GM18498 (cell line): ENCODE measurements at regions not wholly inside any gene's neighbourhood (a gene's known extent, or its start where the extent isn't known, plus 50 kb on each side); places are given as distances from the start of the nearest gene placed in this dataset.

Experiments
- ATAC-seq: cut with Tn5 transposase; IDR thresholded peaks from one replicate; pipeline ENCODE4 v1.9.1; 2021; ENCODE audit warnings: mild to moderate bottlenecking, moderate library complexity; ENCODE audit not compliant: unreplicated experiment

DNA sequence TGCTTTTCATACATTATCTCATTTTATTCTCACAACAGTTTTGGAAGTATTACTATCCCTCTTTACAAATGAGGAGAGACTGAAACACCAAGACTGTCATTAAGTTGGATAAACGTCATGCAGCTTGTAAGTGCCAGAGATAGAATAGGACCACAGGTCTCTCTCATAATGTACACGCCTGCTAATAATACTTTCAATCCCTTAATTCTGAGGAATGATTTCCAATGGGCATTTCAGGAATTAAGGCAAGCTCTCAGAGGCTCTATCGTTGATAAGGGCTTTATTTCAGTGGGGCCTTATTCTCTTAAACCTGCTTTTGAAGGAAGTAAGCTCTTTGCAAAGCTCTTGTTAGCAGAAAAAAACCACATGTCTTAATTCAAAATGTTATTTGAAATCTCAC, 229.1 kb downstream of the NFKBIZ start:
- ATAC-seq: no peak

DNA sequence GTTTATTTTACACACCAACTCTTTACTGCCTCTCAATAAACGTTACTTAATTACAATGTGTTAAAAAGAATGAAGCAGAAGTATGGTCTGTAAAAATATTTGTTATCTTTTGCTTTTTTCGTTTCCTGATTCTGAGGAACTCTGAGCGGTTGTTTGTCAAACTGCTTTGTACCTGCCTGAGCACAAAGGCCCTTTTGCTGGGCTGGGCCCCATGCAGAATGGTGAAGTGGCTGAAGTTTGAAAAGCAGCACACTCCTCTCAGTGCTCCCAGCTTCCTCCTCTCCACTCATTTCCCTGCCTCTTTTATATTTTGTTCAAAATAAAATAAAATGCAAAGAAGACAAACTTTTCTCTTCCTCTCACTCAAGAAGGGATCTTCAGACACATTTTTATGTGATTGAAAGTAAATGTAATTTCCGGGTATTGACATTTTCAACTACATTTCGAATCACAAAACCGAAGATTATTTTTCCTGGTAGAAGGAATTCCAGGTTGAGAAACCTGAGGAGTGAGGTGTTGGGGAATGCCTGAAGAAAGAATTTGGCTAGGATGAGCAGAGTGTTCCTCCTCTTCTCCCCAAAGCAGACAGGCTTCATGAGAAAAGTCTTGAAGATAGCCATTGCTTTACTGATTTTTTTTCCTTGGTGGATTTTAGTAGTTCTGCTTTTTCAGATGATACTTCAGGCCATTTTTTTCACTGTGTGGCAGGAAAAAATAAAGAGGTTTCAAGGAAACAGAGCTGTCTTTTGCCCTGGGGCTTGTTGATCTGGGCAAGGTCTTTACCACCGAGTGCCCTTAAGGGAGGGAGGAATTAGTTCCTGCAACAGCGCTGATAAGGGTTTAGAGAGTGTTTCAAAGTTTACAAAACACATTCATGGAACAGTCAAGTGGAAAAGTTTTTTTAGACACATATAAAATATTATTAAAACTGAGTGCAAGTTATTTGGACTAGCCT, 229.8 kb downstream of the NFKBIZ start:
- ATAC-seq: no peak

DNA sequence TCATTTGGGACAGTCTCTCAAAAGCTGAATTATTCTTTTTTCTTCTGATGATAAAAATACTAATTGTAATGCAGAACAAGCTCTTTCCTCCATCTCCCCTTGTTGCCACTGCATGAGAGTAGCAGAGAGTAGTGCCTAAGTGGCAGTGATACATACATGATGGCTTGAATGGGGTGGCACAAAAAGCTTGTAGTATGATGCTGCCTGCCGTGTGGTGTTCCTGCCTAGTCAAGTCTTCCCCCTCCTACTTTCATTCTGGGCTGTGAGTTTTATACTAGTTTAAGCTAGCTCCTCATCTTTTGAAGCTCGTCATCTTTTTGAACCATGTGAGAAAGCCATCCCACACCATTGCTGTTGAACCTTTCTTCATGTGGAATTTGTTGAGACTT, 230.5 kb downstream of the NFKBIZ start:
- ATAC-seq: no peak

DNA sequence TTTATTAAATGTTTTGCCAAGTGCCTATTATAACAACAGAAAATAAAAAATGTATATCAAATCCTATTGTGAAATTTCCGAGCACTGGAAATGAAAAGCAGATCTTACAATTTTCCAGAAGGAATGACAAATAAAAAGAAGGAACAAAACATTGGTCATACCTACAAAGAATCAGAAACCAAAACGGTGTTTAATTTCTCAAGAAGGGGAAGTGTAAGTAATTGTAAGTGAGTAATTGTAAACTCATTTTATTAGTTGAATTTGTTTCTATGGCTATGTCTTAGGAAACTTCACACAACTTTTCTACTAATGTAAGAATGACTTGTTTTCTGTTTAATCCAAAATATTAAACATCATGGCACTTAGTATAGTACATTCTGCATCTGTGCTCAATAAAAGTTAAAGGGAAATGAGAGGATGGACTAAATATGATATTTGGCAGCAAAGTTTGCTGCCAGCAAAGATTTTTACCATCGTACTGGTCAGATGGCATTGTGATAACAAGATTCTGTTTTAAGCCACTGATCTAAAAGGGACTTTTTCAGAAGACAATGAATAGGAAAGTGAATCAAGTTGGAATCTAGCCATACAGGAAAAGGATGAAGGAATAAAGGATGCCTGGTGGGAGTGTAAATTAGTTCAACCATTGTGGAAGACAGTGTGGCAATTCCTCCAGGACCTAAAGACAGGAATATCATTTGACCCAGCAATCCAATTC, 232.4 kb downstream of the NFKBIZ start:
- no peak for ATAC-seq

DNA sequence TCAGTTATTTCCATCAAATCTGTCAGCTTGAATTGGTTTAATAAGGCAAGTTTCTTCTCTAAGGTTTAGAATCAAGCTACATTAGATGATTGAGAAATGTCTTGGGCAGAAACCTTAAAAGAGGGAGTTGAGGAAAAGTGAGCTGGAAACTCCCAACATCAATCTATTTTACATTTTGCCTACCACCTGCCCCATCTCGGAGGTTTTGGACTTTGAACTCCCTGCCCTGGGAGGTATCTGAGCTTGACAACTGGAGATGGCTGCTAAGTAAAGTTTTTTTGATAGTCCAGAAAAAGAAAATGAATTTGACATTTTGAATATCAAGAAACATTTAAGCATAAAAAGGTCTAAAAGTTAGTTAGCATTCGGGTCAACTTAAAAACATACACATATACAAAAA, 234.2 kb downstream of the NFKBIZ start:
- no peak for ATAC-seq

DNA sequence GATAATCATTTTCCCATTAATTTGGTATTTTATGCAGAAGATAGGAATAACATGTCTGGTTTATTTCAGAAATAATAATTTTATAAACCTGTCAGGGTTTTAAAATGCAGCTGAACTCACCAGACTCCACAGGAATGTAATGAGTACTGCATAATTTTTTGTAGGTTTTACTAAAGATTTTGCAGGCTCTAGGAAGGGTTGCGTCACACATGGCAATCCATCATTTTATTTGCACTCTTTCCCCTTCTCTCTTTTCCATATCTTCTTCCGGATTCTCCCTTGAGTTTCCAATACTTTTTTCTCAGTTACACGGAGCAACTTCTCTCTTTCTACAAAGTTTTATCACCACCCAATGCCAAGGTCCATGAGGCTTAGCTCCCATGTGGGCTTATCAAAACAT, 234.7 kb downstream of the NFKBIZ start:
- no peak for ATAC-seq

DNA sequence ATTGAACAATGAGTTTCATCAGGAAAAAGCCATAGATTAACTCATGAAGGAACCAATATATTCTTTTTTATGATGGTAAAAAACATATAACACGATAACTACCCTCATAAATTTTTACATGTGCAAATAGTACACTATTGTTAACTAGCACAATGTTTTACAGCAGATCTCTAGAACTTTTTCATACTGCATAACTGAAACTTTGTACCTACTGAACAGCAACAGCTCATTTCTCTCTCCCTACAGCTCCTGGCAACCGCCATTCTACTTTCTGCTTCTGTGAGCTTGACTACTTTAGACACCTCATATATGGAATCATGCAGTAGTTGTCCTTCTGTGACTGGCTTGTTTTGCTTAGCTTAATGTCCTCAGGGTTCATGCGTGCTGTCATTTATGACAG, 235.4 kb downstream of the NFKBIZ start:
- ATAC-seq: no peak

DNA sequence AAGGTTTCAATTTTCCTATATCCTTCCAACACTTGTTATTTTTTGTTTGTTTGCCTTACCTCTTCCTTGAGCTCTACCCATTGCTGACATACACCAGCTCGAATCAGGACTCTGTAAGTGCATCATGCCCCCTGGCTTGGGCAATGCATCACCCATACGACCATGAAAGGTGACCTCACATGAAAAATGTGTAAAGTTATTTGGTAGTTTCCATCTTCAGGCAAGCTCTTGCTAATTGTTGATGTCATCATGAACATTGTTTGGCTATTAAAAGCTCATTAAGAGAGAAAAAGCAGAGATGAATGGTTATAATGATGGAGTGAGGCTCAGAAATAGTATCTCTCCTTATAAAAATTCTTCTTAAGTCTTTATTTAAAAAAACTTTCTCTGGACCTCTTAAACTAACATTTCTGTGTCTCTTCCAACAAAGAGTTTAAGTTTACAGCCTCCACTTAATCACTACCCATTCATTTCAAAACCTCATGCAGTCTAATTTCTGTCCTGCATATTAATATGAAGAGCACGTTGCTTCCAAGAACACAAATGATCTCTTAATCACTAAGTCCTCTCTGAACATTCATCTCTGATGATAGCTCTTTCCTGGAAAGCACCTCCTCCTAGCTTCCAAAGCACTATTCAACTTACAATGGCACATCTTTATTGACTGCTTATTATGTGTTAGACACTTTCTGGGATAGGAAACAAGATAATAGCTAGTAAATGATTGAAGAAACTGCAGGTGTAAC, 236.3 kb downstream of the NFKBIZ start:
- ATAC-seq: no peak

DNA sequence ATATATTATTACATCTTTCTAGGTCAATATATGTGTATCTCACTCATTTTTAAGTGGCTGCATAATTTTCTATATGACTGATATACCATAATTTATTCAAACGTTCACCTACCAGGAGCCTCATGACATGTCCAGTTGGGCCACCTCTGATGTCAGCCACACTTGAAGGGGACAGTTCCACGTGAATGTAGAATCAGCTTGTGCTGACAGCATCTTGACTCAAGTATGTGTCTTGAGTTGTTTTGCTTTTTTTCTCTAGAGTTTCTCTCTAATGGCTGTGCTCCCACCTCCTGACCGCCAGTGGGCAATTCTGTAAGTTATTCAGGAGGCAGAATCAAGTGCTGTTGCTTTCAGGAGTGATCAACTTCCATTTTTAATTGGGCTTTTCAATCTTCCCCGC, 237.9 kb downstream of the NFKBIZ start:
- no peak for ATAC-seq

DNA sequence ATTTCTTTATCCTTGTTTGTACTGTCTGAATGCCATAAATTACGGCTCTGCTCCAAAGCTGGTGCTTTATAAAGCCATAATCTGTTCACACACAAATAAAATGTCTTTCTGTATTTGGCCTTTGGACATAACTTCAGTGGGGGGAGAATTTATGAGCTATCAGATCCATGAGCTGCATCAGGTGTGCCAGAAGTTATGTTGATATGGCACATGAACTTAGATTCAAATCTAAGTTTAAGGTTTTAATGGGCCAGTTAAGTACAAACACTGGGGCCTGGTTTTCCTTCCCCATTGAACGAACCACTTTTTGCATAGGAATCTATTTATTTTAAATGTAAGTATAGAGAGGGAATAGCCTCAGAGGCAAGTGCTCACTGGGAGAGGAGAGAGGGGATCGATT, 239.9 kb downstream of the NFKBIZ start:
- ATAC-seq: no peak

DNA sequence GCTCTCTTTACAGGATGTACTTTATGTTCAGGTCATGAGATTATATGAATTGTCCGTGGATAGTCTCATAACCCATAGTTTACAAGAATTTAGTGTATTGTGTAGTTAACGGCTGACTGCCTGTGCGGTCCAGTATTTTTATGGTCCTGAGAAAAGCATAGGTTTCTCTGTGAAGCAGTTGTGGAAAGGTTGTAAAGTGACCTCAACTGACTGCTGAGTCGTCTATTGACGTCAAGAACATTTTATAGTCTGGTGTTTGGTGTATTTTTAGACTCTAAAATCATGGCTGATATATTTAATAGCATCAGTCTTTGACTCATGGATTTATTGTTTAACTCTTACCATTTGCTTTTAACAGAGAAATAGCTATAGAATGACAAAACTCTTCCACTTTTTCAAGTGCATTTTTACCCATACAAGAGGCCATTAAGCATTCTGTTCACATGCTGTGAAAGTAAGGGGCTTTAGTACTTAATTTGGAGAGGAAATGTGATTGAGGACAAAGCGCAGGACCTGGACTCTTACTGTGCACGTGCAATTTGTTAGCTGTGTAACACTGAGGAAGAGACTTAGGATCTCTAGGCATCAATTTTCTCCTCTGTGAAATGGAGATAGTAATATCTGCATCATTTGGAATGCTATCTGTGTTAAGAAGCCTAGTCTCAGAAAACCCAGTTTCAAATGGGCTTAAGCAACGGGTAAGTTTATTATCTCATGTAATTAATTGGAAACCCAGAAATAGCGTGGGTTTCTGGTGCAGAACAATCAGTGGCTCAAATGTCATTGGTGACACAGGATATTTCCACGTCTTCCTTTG, 240.8 kb downstream of the NFKBIZ start:
- no peak for ATAC-seq

DNA sequence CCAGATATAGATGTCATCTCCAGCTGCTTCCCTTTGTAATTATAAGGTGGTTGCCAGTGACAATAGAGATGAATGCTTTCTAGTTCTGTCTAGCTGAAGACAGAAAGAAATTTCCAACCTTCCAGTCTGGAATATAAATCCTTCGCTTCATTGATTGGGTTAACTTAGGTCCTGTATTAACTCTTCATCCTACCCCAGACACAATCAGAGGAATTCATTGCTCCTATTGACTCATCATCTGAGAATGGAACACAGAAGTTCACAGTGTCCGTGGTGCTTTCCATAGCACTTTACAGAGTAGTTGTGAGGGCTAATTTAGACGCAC, 241.4 kb downstream of the NFKBIZ start:
- no peak for ATAC-seq

DNA sequence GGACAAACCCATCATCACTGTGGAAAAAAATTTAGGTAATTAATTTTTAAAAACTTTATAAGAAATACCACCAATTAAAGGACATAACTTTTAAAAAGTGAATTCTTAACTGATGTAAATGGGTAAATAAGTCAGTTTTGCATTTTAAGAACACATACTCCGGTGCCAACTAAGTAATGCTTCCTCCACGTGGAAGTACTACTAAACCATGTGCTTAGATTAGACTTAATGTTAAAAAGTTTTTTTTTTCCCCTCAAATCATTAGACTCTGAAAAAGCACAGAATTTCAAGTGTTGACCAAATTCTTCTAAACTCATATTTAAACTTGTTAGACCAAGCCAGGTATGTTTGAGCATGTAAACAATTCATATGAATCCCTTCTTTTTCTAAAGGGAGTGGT, 242.0 kb downstream of the NFKBIZ start:
- no peak for ATAC-seq

DNA sequence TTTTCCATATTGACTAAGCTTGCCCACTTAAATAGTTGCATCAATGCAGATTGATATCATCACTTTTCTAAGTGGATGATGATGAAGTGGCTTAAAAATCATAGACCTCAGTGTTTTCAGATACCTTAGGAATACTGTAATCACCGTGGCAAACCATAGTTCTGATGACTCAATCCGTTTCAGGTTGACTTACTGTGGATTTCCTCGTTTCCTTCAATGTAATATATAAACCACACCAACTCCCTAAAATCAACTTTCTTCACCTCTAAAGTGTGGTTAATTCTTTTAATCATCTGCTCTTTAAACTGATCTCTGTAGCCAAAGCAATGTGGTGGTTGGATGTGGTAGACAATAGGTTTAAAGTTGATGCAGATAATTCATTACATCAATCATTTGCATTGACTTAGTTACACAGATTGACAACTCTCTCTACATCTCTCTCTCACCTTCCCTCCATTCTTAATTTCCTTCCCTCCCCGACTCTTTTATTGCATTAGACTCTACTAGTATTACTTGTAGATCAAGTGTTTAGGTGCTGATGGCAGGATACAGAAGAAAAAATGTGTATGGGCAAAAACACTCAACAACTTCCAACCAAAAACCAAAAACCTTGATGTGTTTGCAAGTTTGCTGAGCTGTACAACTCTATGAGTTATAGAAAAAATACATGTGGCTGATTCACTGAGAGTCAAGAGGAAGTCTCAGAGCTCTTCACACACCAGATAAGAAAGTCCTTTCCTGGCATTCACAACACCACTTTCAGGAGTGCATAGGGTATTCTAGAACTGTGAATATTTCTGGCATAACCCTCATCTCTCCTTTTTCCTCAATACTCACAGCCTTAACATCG, 243.5 kb downstream of the NFKBIZ start:
- no peak for ATAC-seq

DNA sequence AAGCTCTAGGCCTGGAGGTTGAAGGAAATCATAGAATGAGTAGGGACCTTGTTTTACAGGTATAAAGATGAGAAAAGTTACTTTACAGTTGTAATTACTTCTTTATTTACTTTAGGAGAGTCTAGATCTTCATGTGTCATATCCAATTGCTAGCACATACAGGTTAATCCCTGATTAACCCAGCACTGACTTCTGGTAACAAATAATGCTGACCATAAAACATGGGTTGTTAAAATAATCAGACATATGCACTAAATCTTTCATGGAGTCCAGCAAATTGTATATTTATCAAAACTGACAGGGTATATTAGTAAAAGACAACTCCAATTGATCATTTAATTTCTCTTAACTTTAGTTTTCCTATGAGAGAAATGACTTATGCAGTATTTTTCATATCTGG, 245.2 kb downstream of the NFKBIZ start:
- no peak for ATAC-seq

DNA sequence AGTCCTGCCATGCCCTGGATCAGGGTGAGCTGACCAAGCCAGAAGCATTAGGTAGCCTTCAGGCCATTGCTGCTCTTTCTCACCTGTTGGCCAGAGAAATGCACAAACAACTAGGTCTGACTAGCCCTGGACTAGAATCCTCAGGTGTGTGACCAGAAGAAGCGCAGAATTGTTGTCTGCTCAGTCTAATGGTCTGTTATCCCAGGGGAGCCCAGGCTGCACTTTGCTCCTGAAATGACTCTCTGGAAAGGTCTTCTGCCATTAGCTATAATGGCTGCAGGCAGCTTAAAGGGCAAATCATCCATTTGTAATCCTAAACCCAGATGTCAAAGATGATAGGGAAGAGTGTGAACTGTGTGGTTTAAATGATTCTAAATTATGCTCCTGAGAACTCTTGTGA, 246.1 kb downstream of the NFKBIZ start:
- no peak for ATAC-seq

DNA sequence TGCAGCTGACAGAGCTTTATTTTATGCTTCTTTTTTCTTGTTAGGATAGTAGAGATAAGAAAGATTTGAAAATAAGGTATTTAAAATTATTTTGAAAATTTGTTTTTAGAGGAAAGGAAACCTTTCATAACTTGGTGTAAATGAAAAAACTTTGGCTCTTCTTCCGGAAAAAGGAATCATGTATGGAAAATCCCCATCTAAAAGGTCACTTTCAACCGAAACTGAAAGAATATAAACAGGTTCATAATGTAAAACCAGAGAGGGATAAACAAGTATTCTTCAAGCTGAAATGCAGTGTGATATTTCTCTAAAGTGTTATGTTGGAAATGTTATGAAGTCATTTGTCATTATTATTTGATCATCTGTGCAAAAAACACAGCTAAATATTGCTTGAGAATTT, 246.8 kb downstream of the NFKBIZ start:
- ATAC-seq: no peak

DNA sequence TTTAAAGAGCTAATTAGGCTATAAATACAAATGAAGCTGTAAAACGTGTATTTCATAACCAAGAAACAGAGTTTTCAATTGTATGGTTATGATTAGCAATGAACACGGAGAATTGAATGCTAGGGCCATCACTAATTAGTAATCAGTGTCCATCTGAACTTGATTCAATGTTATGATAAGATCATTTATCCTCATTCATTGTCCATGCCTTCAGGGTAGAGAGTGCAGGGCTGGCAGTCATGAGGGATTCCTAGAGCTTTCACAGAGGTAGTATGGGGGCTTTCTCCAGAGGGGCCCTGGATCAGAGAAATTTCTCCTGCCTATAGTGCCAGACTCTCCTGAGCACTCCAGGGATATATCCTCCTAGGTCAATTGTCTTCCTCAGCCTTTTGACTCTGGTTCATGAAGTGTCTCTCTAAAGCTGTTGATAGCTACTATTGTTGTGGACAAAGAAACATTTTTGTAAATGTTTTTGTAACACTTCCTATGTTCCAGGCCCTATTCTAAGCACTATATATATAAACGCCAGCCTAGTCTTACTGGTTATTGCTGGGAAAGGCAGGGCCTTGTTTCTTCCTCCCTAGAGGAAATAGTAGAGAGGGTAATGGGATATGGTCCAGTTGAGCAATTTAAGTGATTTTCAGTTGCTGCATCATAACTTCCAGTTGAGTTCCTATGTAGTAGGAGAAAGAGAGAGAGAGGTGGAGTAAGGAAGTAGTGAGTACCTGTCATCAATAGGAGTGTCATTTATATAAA, 249.0 kb downstream of the NFKBIZ start:
- no peak for ATAC-seq

DNA sequence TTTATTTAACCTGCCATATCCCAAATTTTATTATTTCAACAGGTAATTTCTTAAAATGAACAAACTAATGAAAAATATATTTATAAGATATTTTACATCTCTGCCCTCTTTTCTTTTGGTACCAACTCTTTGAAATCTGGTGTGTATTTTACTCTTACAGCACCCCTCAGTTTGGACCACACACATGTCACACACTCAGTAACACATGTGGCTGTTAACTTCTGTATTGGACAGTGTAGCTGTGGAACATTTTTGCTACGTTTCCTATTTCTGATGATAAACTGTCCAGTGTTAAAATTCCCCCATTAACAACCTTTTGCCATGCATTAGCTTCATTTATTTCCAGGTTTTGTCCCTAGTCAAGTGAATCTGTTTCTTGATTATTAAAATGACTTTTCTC, 250.6 kb downstream of the NFKBIZ start:
- ATAC-seq: no peak
